GM12878 (cell line): ENCODE measurements at regions not wholly inside any gene's neighbourhood (a gene's known extent, or its start where the extent isn't known, plus 50 kb on each side); places are given as distances from the start of the nearest gene placed in this dataset.

Experiments
- ATAC-seq: fragments of 200-7000 bp; cut with Tn5 transposase; 3 replicates; pipeline ENCODE4 v1.9.1; 2020; ENCODE audit warnings: mild to moderate bottlenecking, moderate library complexity
- BruUV-seq: library from RNA; stranded (reverse); fragments of 400-500 nt; replicated peaks from 2 replicates; lab custom pipeline; 2021; lab: Mats Ljungman, UMichigan
- CTCF ChIA-PET: fragments of 300-600 bp; sonication (Branson Sonifier 250); formaldehyde crosslinking; extraction: SDS; loops from one replicate; lab custom pipeline; 2021; ENCODE audit warnings: inconsistent platforms; lab: Yijun Ruan, JAX
- POLR2A ChIA-PET: fragments of 350-600 bp; formaldehyde crosslinking; extraction: SDS; loops from one replicate; lab custom pipeline; 2021; ENCODE audit warnings: inconsistent platforms; lab: Charles Lee
- RAD21 ChIA-PET: fragments of 300-600 bp; sonication (Branson Sonifier 250); formaldehyde crosslinking; loops from one replicate; lab custom pipeline; 2023; ENCODE audit warnings: antibody characterized with exemption; ENCODE audit not compliant: unreplicated experiment; lab: Charles Lee
- SMC1A ChIA-PET: fragments of 300-600 bp; sonication (Branson Sonifier 250); formaldehyde crosslinking; loops from one replicate; lab custom pipeline; 2023; ENCODE audit not compliant: unreplicated experiment, uncharacterized antibody; lab: Charles Lee
- DNase-seq: peaks from one replicate; pipeline ENCODE4 v3.0.0-alpha.2; 2011; ENCODE audit warnings: low read depth, low spot score
- FAIRE-seq: peaks from 3 replicates; lab custom pipeline; 2011; peaks lifted over from hg19 to GRCh38; lab: Jason Lieb, UNC
- H2AFZ ChIP-seq: 2 replicates; pipeline ENCODE4 v1.6.0; 2011; ENCODE audit warnings: low read depth, low read length, control low read depth; ENCODE audit not compliant: control insufficient read depth
- H3K27ac ChIP-seq: 2 replicates; pipeline ENCODE4 v1.5.1; 2011; ENCODE audit warnings: control low read depth; ENCODE audit not compliant: control insufficient read depth, insufficient read depth
- H3K27me3 ChIP-seq, 2 experiments: replicated peaks in 1 of 2; 2 replicates each; pipeline versions ENCODE4 v1.6.0 to v1.6.1; 2011; ENCODE audit warnings: low read length in 1 of 2; ENCODE audit not compliant: control insufficient read depth in 2 of 2, insufficient read depth in 2 of 2
- H3K36me3 ChIP-seq, 2 experiments: 2 replicates each; pipeline ENCODE4 v1.5.1; 2011; ENCODE audit warnings: low read length in 1 of 2; ENCODE audit not compliant: control insufficient read depth in 2 of 2, insufficient read depth in 2 of 2
- H3K4me1 ChIP-seq: 2 replicates; pipeline ENCODE4 v1.6.1; 2011; ENCODE audit warnings: mild to moderate bottlenecking, low read length, moderate library complexity, mixed read lengths; ENCODE audit not compliant: control insufficient read depth, insufficient read depth
- H3K4me2 ChIP-seq: 2 replicates; pipeline ENCODE4 v1.6.0; 2011; ENCODE audit warnings: control low read depth; ENCODE audit not compliant: control insufficient read depth, insufficient read depth
- H3K4me3 ChIP-seq: fragments of 200-600 bp; sonication (generic); 2 replicates; pipeline ENCODE4 v1.5.1; 2016
- H3K79me2 ChIP-seq: 2 replicates; pipeline ENCODE4 v1.6.0; 2011; ENCODE audit warnings: low read length; ENCODE audit not compliant: control insufficient read depth, insufficient read depth
- H3K9ac ChIP-seq: 2 replicates; pipeline ENCODE4 v1.8.0; 2011; ENCODE audit warnings: low read length, control low read depth, mixed read lengths; ENCODE audit not compliant: control insufficient read depth, insufficient read depth
- H3K9me3 ChIP-seq: replicated peaks from 3 replicates; pipeline ENCODE4 v1.5.1; 2011; ENCODE audit warnings: mild to moderate bottlenecking, low read length; ENCODE audit not compliant: control insufficient read depth, insufficient read depth
- H4K20me1 ChIP-seq: 2 replicates; pipeline ENCODE4 v1.6.0; 2011; ENCODE audit not compliant: control insufficient read depth, insufficient read depth
- ATF7 ChIP-seq: fragments of 450-650 bp; IDR thresholded peaks from 2 replicates; pipeline ENCODE4 v1.6.1; 2016; ENCODE audit warnings: low read depth, mild to moderate bottlenecking
- EP300 ChIP-seq, 2 experiments: fragments of 150-350 bp in 1 of 2; IDR thresholded peaks; 2 replicates each; pipeline ENCODE4 v1.6.1; 2011 to 2012; ENCODE audit warnings: low read depth in 2 of 2, low read length in 2 of 2, borderline replicate concordance in 1 of 2, improper control_type of control experiment in 1 of 2, inconsistent platforms in 1 of 2; ENCODE audit not compliant: control insufficient read depth in 1 of 2
- IRF4 ChIP-seq: IDR thresholded peaks from 2 replicates; pipeline ENCODE4 v1.6.1; 2011; ENCODE audit warnings: low read depth, low read length
- KLF5 ChIP-seq: fragments of 450-650 bp; IDR thresholded peaks from 2 replicates; pipeline ENCODE4 v1.6.1; 2014; ENCODE audit warnings: mild to moderate bottlenecking; ENCODE audit not compliant: partially characterized antibody
- NFYB ChIP-seq: IDR thresholded peaks from 2 replicates; pipeline ENCODE4 v1.6.1; 2011; ENCODE audit warnings: low read depth, mild to moderate bottlenecking, low read length, improper control_type of control experiment, moderate library complexity; ENCODE audit not compliant: insufficient read depth
- SP1 ChIP-seq: IDR thresholded peaks from one replicate; pipeline ENCODE4 v1.6.1; 2011; ENCODE audit warnings: low read depth, low read length
- ZBED1 ChIP-seq: IDR thresholded peaks from 2 replicates; pipeline ENCODE4 v1.6.1; 2016; ENCODE audit warnings: borderline replicate concordance
- WGBS: methylation state at CpG from one replicate; pipeline ENCODE4 v1.1.6; 2016; ENCODE audit warnings: low lambda C conversion rate; ENCODE audit not compliant: insufficient replicate concordance, insufficient coverage; ENCODE audit errors: missing lambda C conversion rate; 5-methylcytosine and 5-hydroxymethylcytosine counted together
- in situ Hi-C: fragments of 300-500 bp; cut with MboI; formaldehyde crosslinking; loops from 9 replicates; pipeline ENCODE4 v1.14.3; 2018; ENCODE audit warnings: mixed read lengths
- intact Hi-C: fragments of 100-400 bp; cut with micrococcal nuclease; formaldehyde crosslinking; loops from one replicate; pipeline ENCODE4 v1.14.2; 2022; ENCODE audit not compliant: unreplicated experiment
- TF ChIP-seq, protein P1 (sequence below): IDR thresholded peaks from 2 replicates; pipeline ENCODE4 v1.6.1; 2011; ENCODE audit warnings: borderline replicate concordance, low read depth, mild to moderate bottlenecking, moderate library complexity, low read length; ENCODE audit not compliant: insufficient read depth, poor library complexity, severe bottlenecking
- TF ChIP-seq, protein P2 (sequence below): fragments of 450-650 bp; conservative IDR thresholded peaks from 2 replicates; pipeline ENCODE4 v1.6.1; 2017; ENCODE audit warnings: mild to moderate bottlenecking, moderate library complexity
- TF ChIP-seq, protein P3 (sequence below): fragments of 450-650 bp; IDR thresholded peaks from 2 replicates; pipeline ENCODE4 v1.6.1; 2018; ENCODE audit warnings: mild to moderate bottlenecking, low read depth, moderate library complexity; ENCODE audit not compliant: partially characterized antibody

DNA sequence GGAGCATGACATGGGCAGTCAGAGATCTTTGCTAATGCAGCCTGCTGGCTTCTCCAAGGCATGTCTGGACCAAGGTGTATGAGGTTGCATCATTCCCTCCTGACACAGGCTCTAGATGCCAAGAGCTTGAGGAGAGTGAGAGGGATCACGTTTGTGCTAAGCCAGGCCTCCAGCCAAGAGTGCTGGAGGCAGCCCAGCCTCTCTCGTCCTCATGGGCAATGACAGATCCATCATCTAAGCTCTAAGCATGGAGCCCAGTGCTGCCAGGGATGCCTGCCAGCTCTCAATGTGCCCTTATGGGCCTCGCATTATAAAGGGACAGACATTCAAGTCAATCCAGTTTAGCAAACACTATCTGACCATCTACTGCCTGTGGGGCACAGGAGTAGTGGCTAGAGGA is 136.3 kb upstream of the VSTM2B start:
- no peaks in the 10 kb centered on the region; the same call in 2 of the 3 replicates for H3K9me3 ChIP-seq
- 13% methylated on average over 3 of the region's 3 CpGs for WGBS
- SMC1A ChIA-PET: no interaction called here
- no peaks in the 10 kb centered on the region for H3K27me3 ChIP-seq
- no peak for TF ChIP-seq ZBED1
- no peak for TF ChIP-seq KLF5
- no peak for TF ChIP-seq EP300 (IDR thresholded peaks at IDR 0.05; ENCODE audit: borderline replicate concordance in 1 of 2, control insufficient read depth in 1 of 2, low read depth in 2 of 2, low read length in 2 of 2)
- TF ChIP-seq, protein P1, sequence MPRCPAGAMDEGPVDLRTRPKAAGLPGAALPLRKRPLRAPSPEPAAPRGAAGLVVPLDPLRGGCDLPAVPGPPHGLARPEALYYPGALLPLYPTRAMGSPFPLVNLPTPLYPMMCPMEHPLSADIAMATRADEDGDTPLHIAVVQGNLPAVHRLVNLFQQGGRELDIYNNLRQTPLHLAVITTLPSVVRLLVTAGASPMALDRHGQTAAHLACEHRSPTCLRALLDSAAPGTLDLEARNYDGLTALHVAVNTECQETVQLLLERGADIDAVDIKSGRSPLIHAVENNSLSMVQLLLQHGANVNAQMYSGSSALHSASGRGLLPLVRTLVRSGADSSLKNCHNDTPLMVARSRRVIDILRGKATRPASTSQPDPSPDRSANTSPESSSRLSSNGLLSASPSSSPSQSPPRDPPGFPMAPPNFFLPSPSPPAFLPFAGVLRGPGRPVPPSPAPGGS: no peak
- no peak for TF ChIP-seq IRF4
- TF ChIP-seq NFYB: no peak
- TF ChIP-seq, protein P2, sequence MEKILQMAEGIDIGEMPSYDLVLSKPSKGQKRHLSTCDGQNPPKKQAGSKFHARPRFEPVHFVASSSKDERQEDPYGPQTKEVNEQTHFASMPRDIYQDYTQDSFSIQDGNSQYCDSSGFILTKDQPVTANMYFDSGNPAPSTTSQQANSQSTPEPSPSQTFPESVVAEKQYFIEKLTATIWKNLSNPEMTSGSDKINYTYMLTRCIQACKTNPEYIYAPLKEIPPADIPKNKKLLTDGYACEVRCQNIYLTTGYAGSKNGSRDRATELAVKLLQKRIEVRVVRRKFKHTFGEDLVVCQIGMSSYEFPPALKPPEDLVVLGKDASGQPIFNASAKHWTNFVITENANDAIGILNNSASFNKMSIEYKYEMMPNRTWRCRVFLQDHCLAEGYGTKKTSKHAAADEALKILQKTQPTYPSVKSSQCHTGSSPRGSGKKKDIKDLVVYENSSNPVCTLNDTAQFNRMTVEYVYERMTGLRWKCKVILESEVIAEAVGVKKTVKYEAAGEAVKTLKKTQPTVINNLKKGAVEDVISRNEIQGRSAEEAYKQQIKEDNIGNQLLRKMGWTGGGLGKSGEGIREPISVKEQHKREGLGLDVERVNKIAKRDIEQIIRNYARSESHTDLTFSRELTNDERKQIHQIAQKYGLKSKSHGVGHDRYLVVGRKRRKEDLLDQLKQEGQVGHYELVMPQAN: no peak
- TF ChIP-seq ATF7: no peak
- TF ChIP-seq, protein P3, sequence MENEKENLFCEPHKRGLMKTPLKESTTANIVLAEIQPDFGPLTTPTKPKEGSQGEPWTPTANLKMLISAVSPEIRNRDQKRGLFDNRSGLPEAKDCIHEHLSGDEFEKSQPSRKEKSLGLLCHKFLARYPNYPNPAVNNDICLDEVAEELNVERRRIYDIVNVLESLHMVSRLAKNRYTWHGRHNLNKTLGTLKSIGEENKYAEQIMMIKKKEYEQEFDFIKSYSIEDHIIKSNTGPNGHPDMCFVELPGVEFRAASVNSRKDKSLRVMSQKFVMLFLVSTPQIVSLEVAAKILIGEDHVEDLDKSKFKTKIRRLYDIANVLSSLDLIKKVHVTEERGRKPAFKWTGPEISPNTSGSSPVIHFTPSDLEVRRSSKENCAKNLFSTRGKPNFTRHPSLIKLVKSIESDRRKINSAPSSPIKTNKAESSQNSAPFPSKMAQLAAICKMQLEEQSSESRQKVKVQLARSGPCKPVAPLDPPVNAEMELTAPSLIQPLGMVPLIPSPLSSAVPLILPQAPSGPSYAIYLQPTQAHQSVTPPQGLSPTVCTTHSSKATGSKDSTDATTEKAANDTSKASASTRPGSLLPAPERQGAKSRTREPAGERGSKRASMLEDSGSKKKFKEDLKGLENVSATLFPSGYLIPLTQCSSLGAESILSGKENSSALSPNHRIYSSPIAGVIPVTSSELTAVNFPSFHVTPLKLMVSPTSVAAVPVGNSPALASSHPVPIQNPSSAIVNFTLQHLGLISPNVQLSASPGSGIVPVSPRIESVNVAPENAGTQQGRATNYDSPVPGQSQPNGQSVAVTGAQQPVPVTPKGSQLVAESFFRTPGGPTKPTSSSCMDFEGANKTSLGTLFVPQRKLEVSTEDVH: no peak
- TF ChIP-seq SP1: no peak
- BruUV-seq: no TSS peak
- no peak for ATAC-seq
- H2AFZ ChIP-seq: no peak overlapping the region
- H3K27ac ChIP-seq: no peak overlapping the region
- intact Hi-C loops (no loop called here), in situ Hi-C loops (no loop called here)
- CTCF ChIA-PET: no interaction called here
- RAD21 ChIA-PET: no interaction called here
- no peak overlapping the region for H3K9ac ChIP-seq
- no peak for DNase-seq
- no peak for FAIRE-seq
- H4K20me1 ChIP-seq: no peaks in the 10 kb centered on the region
- H3K79me2 ChIP-seq: no peaks in the 10 kb centered on the region
- no peaks in the 10 kb centered on the region for H3K36me3 ChIP-seq
- POLR2A ChIA-PET: no interaction called here
- no peaks in the 10 kb centered on the region for H3K4me1 ChIP-seq
- no peak overlapping the region for H3K4me3 ChIP-seq
- H3K4me2 ChIP-seq: no peak overlapping the region
